ENCODE measurements at regions not wholly inside any gene's neighbourhood (a gene's known extent, or its start where the extent isn't known, plus 50 kb on each side); places are given as distances from the start of the nearest gene placed in this dataset.

- Histone ChIP-seq H3K56ac (ENCODE audit: low read length) (no peak overlapping the region), H2BK5ac (ENCODE audit: low read length) (no peak overlapping the region), H4K5ac (ENCODE audit: low read length) (no peak overlapping the region), H3K79me2 (ENCODE audit: control insufficient read depth, insufficient read depth, low read length) (no peaks in the 10 kb centered on the region), H3K36me3 (ENCODE audit: control insufficient read depth, insufficient read depth, low read length) (no peaks in the 10 kb centered on the region), H4K8ac (ENCODE audit: low read depth, low read length) (no peak overlapping the region), H3K18ac (ENCODE audit: low read length) (no peak overlapping the region), H3K4me2 (ENCODE audit: low read length) (no peak overlapping the region), H3K27ac (ENCODE audit: low read depth, low read length) (no peak overlapping the region), H2BK15ac (replicated peaks; ENCODE audit: low read depth) (no peak overlapping the region), H3K4me1 (ENCODE audit: control insufficient read depth, low read depth, low read length) (no peaks in the 10 kb centered on the region), H3K79me1 (ENCODE audit: low read length) (no peaks in the 10 kb centered on the region), H3K4ac (ENCODE audit: low read depth, low read length) (no peak overlapping the region), H3K9ac (ENCODE audit: low read length) (no peak overlapping the region), H3K4me3 (ENCODE audit: low read length) (no peak overlapping the region), H2AK5ac (ENCODE audit: low read length) (no peak overlapping the region), H3K23ac (ENCODE audit: low read length) (no peak overlapping the region), H3K27me3 (ENCODE audit: insufficient read depth, low read length, poor library complexity) (no peaks in the 10 kb centered on the region), H2BK120ac (ENCODE audit: low read depth, low read length) (no peak overlapping the region)
- WGBS (ENCODE audit: extremely low coverage, insufficient coverage, low lambda C conversion rate): no CpG with 5 or more reads among the region's 1 CpG
- DNase-seq: no peak
These were observed 409.4 kb upstream of the PABPC4L start for GRCh38 chr4:134610956-134611355.

DNA sequence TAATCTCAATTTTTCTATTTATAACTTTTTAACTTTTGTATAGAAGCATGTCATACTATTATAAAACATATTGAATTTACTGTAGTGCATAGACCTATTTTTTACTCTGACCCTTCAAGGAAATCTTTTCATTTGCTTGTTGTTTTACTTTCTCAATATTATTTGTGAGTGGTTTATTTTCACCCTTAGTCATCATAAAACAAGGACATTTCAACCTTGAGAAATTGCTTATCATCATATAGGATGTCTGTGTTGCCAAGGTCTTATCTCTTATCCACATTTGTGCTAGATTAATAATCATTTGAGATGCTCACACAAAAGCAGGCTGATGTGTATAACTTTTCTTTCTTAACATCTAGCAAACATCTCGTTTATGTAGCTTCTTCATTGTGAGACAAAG lies 408.6 kb upstream of the PABPC4L start:
- no peak overlapping the region for H2BK15ac ChIP-seq (replicated peaks; ENCODE audit: low read depth)
- H3K4me3 ChIP-seq (ENCODE audit: low read length): no peak overlapping the region
- no peak overlapping the region for H4K5ac ChIP-seq (ENCODE audit: low read length)
- H2BK5ac ChIP-seq (ENCODE audit: low read length): no peak overlapping the region
- no peak overlapping the region for H3K27ac ChIP-seq (ENCODE audit: low read depth, low read length)
- no peaks in the 10 kb centered on the region for H3K27me3 ChIP-seq (ENCODE audit: insufficient read depth, low read length, poor library complexity)
- no peaks in the 10 kb centered on the region for H3K36me3 ChIP-seq (ENCODE audit: control insufficient read depth, insufficient read depth, low read length)
- no peak overlapping the region for H3K18ac ChIP-seq (ENCODE audit: low read length)
- H3K23ac ChIP-seq (ENCODE audit: low read length): no peak overlapping the region
- H2AK5ac ChIP-seq (ENCODE audit: low read length): no peak overlapping the region
- WGBS (ENCODE audit: extremely low coverage, insufficient coverage, low lambda C conversion rate): no CpG with 5 or more reads among the region's 1 CpG
- no peaks in the 10 kb centered on the region for H3K79me2 ChIP-seq (ENCODE audit: control insufficient read depth, insufficient read depth, low read length)
- no peaks in the 10 kb centered on the region for H3K4me1 ChIP-seq (ENCODE audit: control insufficient read depth, low read depth, low read length)
- H3K79me1 ChIP-seq (ENCODE audit: low read length): no peaks in the 10 kb centered on the region
- no peak overlapping the region for H3K56ac ChIP-seq (ENCODE audit: low read length)
- no peak overlapping the region for H2BK120ac ChIP-seq (ENCODE audit: low read depth, low read length)
- no peak overlapping the region for H3K4me2 ChIP-seq (ENCODE audit: low read length)
- DNase-seq: no peak
- H3K9ac ChIP-seq (ENCODE audit: low read length): no peak overlapping the region
- H3K4ac ChIP-seq (ENCODE audit: low read depth, low read length): no peak overlapping the region
- no peak overlapping the region for H4K8ac ChIP-seq (ENCODE audit: low read depth, low read length)

DNA sequence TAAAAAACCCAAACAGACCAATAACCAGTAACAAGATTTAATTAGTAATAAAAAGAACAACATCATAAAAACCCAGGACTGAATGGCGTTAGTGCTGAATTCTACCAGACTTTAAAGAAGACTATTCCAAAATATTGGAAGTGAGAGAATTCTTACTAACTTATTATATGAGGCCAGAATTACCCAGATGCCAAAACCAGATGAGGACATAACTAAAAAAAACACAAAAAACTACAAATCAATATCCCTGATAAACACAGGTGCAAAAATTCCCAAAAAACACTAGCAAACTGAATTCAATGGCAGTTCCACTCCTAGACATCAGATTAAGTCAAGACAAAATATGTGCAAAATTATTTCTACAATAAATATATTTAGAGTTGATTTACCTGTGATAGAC lies 400.1 kb upstream of the PABPC4L start:
- Histone ChIP-seq H2BK5ac (ENCODE audit: low read length) (no peak overlapping the region), H3K18ac (ENCODE audit: low read length) (no peak overlapping the region), H2AK5ac (ENCODE audit: low read length) (no peak overlapping the region), H3K79me1 (ENCODE audit: low read length) (no peaks in the 10 kb centered on the region), H4K5ac (ENCODE audit: low read length) (no peak overlapping the region), H3K23ac (ENCODE audit: low read length) (no peak overlapping the region), H3K27ac (ENCODE audit: low read depth, low read length) (no peak overlapping the region), H3K4me1 (ENCODE audit: control insufficient read depth, low read depth, low read length) (no peaks in the 10 kb centered on the region), H3K56ac (ENCODE audit: low read length) (no peak overlapping the region), H4K8ac (ENCODE audit: low read depth, low read length) (no peak overlapping the region), H3K79me2 (ENCODE audit: control insufficient read depth, insufficient read depth, low read length) (no peaks in the 10 kb centered on the region), H3K9ac (ENCODE audit: low read length) (no peak overlapping the region), H2BK120ac (ENCODE audit: low read depth, low read length) (no peak overlapping the region), H3K4me2 (ENCODE audit: low read length) (no peak overlapping the region), H3K4ac (ENCODE audit: low read depth, low read length) (no peak overlapping the region), H3K4me3 (ENCODE audit: low read length) (no peak overlapping the region), H3K36me3 (ENCODE audit: control insufficient read depth, insufficient read depth, low read length) (no peaks in the 10 kb centered on the region), H2BK15ac (replicated peaks; ENCODE audit: low read depth) (no peak overlapping the region), H3K27me3 (ENCODE audit: insufficient read depth, low read length, poor library complexity) (no peaks in the 10 kb centered on the region)
- WGBS (ENCODE audit: extremely low coverage, insufficient coverage, low lambda C conversion rate): no CpG with 5 or more reads among the region's 1 CpG
- no peak for DNase-seq

DNA sequence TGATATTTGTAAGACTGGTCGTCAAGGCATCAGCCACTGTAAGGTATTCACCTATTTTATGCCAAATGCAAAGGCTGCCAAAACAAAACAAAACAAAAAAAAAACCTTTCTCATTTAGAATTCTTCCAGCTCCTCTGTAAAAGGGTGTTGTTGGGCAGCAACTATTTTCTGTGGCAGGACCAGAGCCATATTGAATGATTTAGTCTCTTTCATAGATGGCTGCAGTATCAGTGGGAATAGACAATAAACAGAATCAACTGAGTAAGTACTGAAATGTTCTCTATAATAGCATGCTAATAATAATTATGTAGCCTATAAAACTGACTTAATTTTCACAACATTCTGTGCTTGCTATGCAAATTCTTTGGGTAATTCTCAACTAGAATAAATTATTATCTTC lies 389.7 kb upstream of the PABPC4L start:
- H3K79me1 ChIP-seq (ENCODE audit: low read length): no peaks in the 10 kb centered on the region

DNA sequence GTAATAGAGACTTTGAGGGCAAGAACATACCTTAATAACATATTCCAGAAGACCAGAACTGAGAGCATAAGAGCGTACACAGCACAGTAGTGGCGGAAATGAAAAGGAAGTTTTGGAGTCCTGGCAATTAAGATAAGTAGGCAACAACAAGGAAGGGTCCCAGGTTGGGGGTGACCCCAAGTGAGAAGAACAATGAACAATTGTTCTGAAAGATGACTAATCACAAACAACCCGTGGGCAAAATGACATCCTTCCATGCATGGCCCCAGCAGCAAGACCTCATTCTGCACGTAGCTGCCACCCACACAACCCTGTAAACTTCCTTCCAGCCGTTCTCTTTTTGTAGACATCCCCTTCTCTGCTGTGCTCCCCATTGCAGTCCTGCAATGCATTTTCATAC lies 384.4 kb upstream of the PABPC4L start:
- WGBS (ENCODE audit: extremely low coverage, insufficient coverage, low lambda C conversion rate): no CpG with 5 or more reads among the region's 5 CpGs
- no peak overlapping the region for H4K8ac ChIP-seq (ENCODE audit: low read depth, low read length)
- H3K18ac ChIP-seq (ENCODE audit: low read length): no peak overlapping the region
- no peak overlapping the region for H2AK5ac ChIP-seq (ENCODE audit: low read length)
- H3K79me1 ChIP-seq (ENCODE audit: low read length): no peaks in the 10 kb centered on the region
- H3K4me2 ChIP-seq (ENCODE audit: low read length): no peak overlapping the region
- peak; percentile 27 for DNase-seq
- no peaks in the 10 kb centered on the region for H3K36me3 ChIP-seq (ENCODE audit: control insufficient read depth, insufficient read depth, low read length)
- H3K79me2 ChIP-seq (ENCODE audit: control insufficient read depth, insufficient read depth, low read length): no peaks in the 10 kb centered on the region
- H2BK15ac ChIP-seq (replicated peaks; ENCODE audit: low read depth): no peak overlapping the region
- no peaks in the 10 kb centered on the region for H3K27me3 ChIP-seq (ENCODE audit: insufficient read depth, low read length, poor library complexity)
- H4K5ac ChIP-seq (ENCODE audit: low read length): no peak overlapping the region
- no peak overlapping the region for H2BK5ac ChIP-seq (ENCODE audit: low read length)
- no peak overlapping the region for H2BK120ac ChIP-seq (ENCODE audit: low read depth, low read length)
- no peak overlapping the region for H3K27ac ChIP-seq (ENCODE audit: low read depth, low read length)
- H3K9ac ChIP-seq (ENCODE audit: low read length): no peak overlapping the region
- no peaks in the 10 kb centered on the region for H3K4me1 ChIP-seq (ENCODE audit: control insufficient read depth, low read depth, low read length)
- H3K23ac ChIP-seq (ENCODE audit: low read length): no peak overlapping the region
- H3K4ac ChIP-seq (ENCODE audit: low read depth, low read length): no peak overlapping the region
- no peak overlapping the region for H3K56ac ChIP-seq (ENCODE audit: low read length)
- no peak overlapping the region for H3K4me3 ChIP-seq (ENCODE audit: low read length)

More for the DNA sequence above, 389.7 kb upstream of the PABPC4L start:
- no peak overlapping the region for H3K4me3 ChIP-seq (ENCODE audit: low read length)
- H4K5ac ChIP-seq (ENCODE audit: low read length): no peak overlapping the region
- H2AK5ac ChIP-seq (ENCODE audit: low read length): no peak overlapping the region
- H2BK120ac ChIP-seq (ENCODE audit: low read depth, low read length): no peak overlapping the region
- no peak overlapping the region for H4K8ac ChIP-seq (ENCODE audit: low read depth, low read length)
- H2BK15ac ChIP-seq (replicated peaks; ENCODE audit: low read depth): no peak overlapping the region
- H3K4me1 ChIP-seq (ENCODE audit: control insufficient read depth, low read depth, low read length): no peaks in the 10 kb centered on the region
- H3K23ac ChIP-seq (ENCODE audit: low read length): no peak overlapping the region
- no peak for DNase-seq
- H3K4ac ChIP-seq (ENCODE audit: low read depth, low read length): no peak overlapping the region
- WGBS (ENCODE audit: extremely low coverage, insufficient coverage, low lambda C conversion rate): no CpG with 5 or more reads among the region's 1 CpG
- H3K79me2 ChIP-seq (ENCODE audit: control insufficient read depth, insufficient read depth, low read length): no peaks in the 10 kb centered on the region
- no peak overlapping the region for H3K18ac ChIP-seq (ENCODE audit: low read length)
- H3K27me3 ChIP-seq (ENCODE audit: insufficient read depth, low read length, poor library complexity): no peaks in the 10 kb centered on the region
- H3K4me2 ChIP-seq (ENCODE audit: low read length): no peak overlapping the region
- H3K56ac ChIP-seq (ENCODE audit: low read length): no peak overlapping the region
- no peak overlapping the region for H3K9ac ChIP-seq (ENCODE audit: low read length)
- H3K36me3 ChIP-seq (ENCODE audit: control insufficient read depth, insufficient read depth, low read length): no peaks in the 10 kb centered on the region
- no peak overlapping the region for H2BK5ac ChIP-seq (ENCODE audit: low read length)
- H3K27ac ChIP-seq (ENCODE audit: low read depth, low read length): no peak overlapping the region

GRCh38 chr4:134567461-134567860 lies 365.9 kb upstream of the PABPC4L start:
- no peak overlapping the region for H3K4ac ChIP-seq (ENCODE audit: low read depth, low read length)
- H2BK5ac ChIP-seq (ENCODE audit: low read length): no peak overlapping the region
- H3K18ac ChIP-seq (ENCODE audit: low read length): no peak overlapping the region
- H3K56ac ChIP-seq (ENCODE audit: low read length): no peak overlapping the region
- no peak overlapping the region for H2BK120ac ChIP-seq (ENCODE audit: low read depth, low read length)
- no CpG with 5 or more reads among the region's 1 CpG for WGBS (ENCODE audit: extremely low coverage, insufficient coverage, low lambda C conversion rate)
- no peak overlapping the region for H3K27ac ChIP-seq (ENCODE audit: low read depth, low read length)
- no peak overlapping the region for H2BK15ac ChIP-seq (replicated peaks; ENCODE audit: low read depth)
- H3K9ac ChIP-seq (ENCODE audit: low read length): no peak overlapping the region
- peak; percentile 16 for DNase-seq
- H4K5ac ChIP-seq (ENCODE audit: low read length): no peak overlapping the region
- no peaks in the 10 kb centered on the region for H3K79me1 ChIP-seq (ENCODE audit: low read length)
- no peak overlapping the region for H4K8ac ChIP-seq (ENCODE audit: low read depth, low read length)
- H2AK5ac ChIP-seq (ENCODE audit: low read length): no peak overlapping the region
- H3K36me3 ChIP-seq (ENCODE audit: control insufficient read depth, insufficient read depth, low read length): no peaks in the 10 kb centered on the region
- no peak overlapping the region for H3K23ac ChIP-seq (ENCODE audit: low read length)
- H3K79me2 ChIP-seq (ENCODE audit: control insufficient read depth, insufficient read depth, low read length): no peaks in the 10 kb centered on the region
- no peak overlapping the region for H3K4me2 ChIP-seq (ENCODE audit: low read length)
- H3K4me3 ChIP-seq (ENCODE audit: low read length): no peak overlapping the region
- no peaks in the 10 kb centered on the region for H3K4me1 ChIP-seq (ENCODE audit: control insufficient read depth, low read depth, low read length)
- H3K27me3 ChIP-seq (ENCODE audit: insufficient read depth, low read length, poor library complexity): no peaks in the 10 kb centered on the region
